Neuronal stem cell (in vitro differentiated cells): ENCODE measurements at regions not wholly inside any gene's neighbourhood (a gene's known extent, or its start where the extent isn't known, plus 50 kb on each side); places are given as distances from the start of the nearest gene placed in this dataset.
A peak's percentile ranks its signal among the peaks of the same experiment; 100 is the strongest.

Source experiments
- DNase-seq: peaks from one replicate; pipeline ENCODE4 v3.0.0-alpha.2; 2013; ENCODE audit warnings: low spot score
- H2AFZ ChIP-seq: one replicate; pipeline ENCODE4 v1.6.1; 2013; ENCODE audit warnings: mild to moderate bottlenecking, low read length, inconsistent platforms
- H2AK5ac ChIP-seq: 2 replicates; pipeline ENCODE4 v1.6.1; 2013; ENCODE audit warnings: low read depth, mild to moderate bottlenecking, inconsistent platforms, low read length, moderate library complexity, mixed read lengths
- H2BK120ac ChIP-seq: 2 replicates; pipeline ENCODE4 v1.6.1; 2013; ENCODE audit warnings: low read depth, mild to moderate bottlenecking, inconsistent platforms, low read length, moderate library complexity, mixed read lengths
- H2BK12ac ChIP-seq: one replicate; pipeline ENCODE4 v1.6.1; 2013; ENCODE audit warnings: low read length, inconsistent platforms
- H2BK15ac ChIP-seq: 2 replicates; pipeline ENCODE4 v1.6.1; 2013; ENCODE audit warnings: mild to moderate bottlenecking, low read length, inconsistent platforms, mixed read lengths
- H2BK5ac ChIP-seq: one replicate; pipeline ENCODE4 v1.6.1; 2013; ENCODE audit warnings: inconsistent platforms, mild to moderate bottlenecking, low read length, moderate library complexity
- H3K14ac ChIP-seq: one replicate; pipeline ENCODE4 v1.6.1; 2013; ENCODE audit warnings: low read length, inconsistent platforms
- H3K18ac ChIP-seq: 2 replicates; pipeline ENCODE4 v1.6.1; 2013; ENCODE audit warnings: low read length, inconsistent platforms
- H3K23ac ChIP-seq: 2 replicates; pipeline ENCODE4 v1.6.1; 2013; ENCODE audit warnings: low read depth, mild to moderate bottlenecking, mixed read lengths, low read length, inconsistent platforms; ENCODE audit not compliant: poor library complexity
- H3K27ac ChIP-seq: replicated peaks from 3 replicates; pipeline ENCODE4 v1.5.1; 2013; ENCODE audit warnings: low read length, inconsistent platforms
- H3K27me3 ChIP-seq, 3 experiments: 2 replicates each; pipeline ENCODE4 v1.6.1; 2013; ENCODE audit warnings: low read length in 3 of 3, mild to moderate bottlenecking in 2 of 3, inconsistent platforms in 1 of 3, low read depth in 1 of 3, mixed read lengths in 1 of 3, moderate library complexity in 1 of 3; ENCODE audit not compliant: control insufficient read depth in 3 of 3, insufficient read depth in 3 of 3
- H3K36me3 ChIP-seq, 2 donors: replicated peaks in 1 of 2; 2 replicates each; pipeline ENCODE4 v1.6.1; 2013; ENCODE audit warnings: low read length in 2 of 2; ENCODE audit not compliant: control insufficient read depth in 2 of 2, insufficient read depth in 2 of 2
- H3K4ac ChIP-seq: 2 replicates; pipeline ENCODE4 v1.6.1; 2013; ENCODE audit warnings: inconsistent platforms, mild to moderate bottlenecking, low read length, moderate library complexity
- H3K4me1 ChIP-seq, 2 donors: 1 replicate in 1 of 2; 2 replicates in 1 of 2; pipeline ENCODE4 v1.6.1; 2013; ENCODE audit warnings: low read length in 2 of 2, low read depth in 1 of 2; ENCODE audit not compliant: control insufficient read depth in 2 of 2, insufficient read depth in 1 of 2
- H3K4me2 ChIP-seq: one replicate; pipeline ENCODE4 v1.6.1; 2013; ENCODE audit warnings: mild to moderate bottlenecking, low read length, inconsistent platforms; ENCODE audit not compliant: insufficient read depth, poor library complexity, severe bottlenecking
- H3K4me3 ChIP-seq, 2 donors: 2 replicates each; pipeline ENCODE4 v1.5.1; 2013; ENCODE audit warnings: low read length in 2 of 2, mild to moderate bottlenecking in 2 of 2, inconsistent platforms in 1 of 2, moderate library complexity in 1 of 2
- H3K79me1 ChIP-seq: one replicate; pipeline ENCODE4 v1.6.1; 2013; ENCODE audit warnings: low read depth, mild to moderate bottlenecking, inconsistent platforms, low read length, moderate library complexity
- H3K9ac ChIP-seq: one replicate; pipeline ENCODE4 v1.6.1; 2013; ENCODE audit warnings: mild to moderate bottlenecking, low read depth, low read length, inconsistent platforms; ENCODE audit not compliant: poor library complexity
- H3K9me3 ChIP-seq, 2 donors: replicated peaks in 1 of 2; 2 replicates each; pipeline versions ENCODE3 to v1.6.1; 2013; ENCODE audit warnings: low read length in 2 of 2, mild to moderate bottlenecking in 2 of 2, inconsistent platforms in 1 of 2, low read depth in 1 of 2, mixed read lengths in 1 of 2, moderate library complexity in 1 of 2; ENCODE audit not compliant: control insufficient read depth in 2 of 2, insufficient read depth in 1 of 2
- H4K8ac ChIP-seq: one replicate; pipeline ENCODE4 v1.6.1; 2013; ENCODE audit warnings: low read depth, mild to moderate bottlenecking, inconsistent platforms, low read length, moderate library complexity
- H4K91ac ChIP-seq: one replicate; pipeline ENCODE4 v1.6.1; 2013; ENCODE audit warnings: low read length, low read depth, mild to moderate bottlenecking, inconsistent platforms; ENCODE audit not compliant: poor library complexity
- WGBS, 2 donors: extraction: QIAGEN DNeasy Blood & Tissue Kit; methylation state at CpG; one replicate each; pipeline ENCODE4 v1.1.7; 2013; ENCODE audit warnings: missing lambda C conversion rate in 2 of 2, mixed read lengths in 1 of 2; ENCODE audit not compliant: insufficient read length in 2 of 2, insufficient replicate concordance in 1 of 2; ENCODE audit errors: extremely low coverage in 2 of 2; 5-methylcytosine and 5-hydroxymethylcytosine counted together

DNA sequence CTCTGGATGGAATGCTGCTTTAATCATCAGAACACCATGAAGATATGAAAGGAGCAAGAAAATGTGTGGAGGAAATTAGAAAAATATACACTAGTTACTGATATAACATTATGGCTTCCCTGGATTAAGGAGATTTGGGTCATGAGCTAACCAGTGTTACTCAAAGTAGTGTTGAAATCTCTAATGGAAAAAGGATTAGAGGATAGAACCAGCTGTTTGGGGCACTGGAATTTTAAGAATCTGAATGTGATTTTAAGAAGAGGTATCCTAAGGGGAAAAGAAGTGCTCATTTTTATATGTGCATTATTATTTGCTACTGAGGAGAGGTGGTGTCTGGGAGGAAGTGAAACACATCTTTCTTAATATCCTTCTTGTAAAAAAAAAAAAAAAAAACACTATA lies 164.1 kb upstream of the PPARGC1A start:
- no peak for DNase-seq
- Histone ChIP-seq H2AFZ (no peak overlapping the region), H3K79me1 (no peaks in the 10 kb centered on the region), H2BK12ac (no peak overlapping the region), H2BK5ac (no peak overlapping the region), H3K14ac (no peak overlapping the region), H4K91ac (no peak overlapping the region), H3K4me1 (no peaks in the 10 kb centered on the region), H3K9me3 (no peaks in the 10 kb centered on the region), H3K4me3 (no peak overlapping the region), H2BK120ac (no peak overlapping the region), H2AK5ac (no peak overlapping the region), H3K4ac (no peak overlapping the region), H3K9ac (no peak overlapping the region), H3K36me3 (no peaks in the 10 kb centered on the region), H4K8ac (no peak overlapping the region), H2BK15ac (no peak overlapping the region), H3K4me2 (no peak overlapping the region), H3K18ac (no peak overlapping the region), H3K27me3 (no peaks in the 10 kb centered on the region), H3K27ac (no peak overlapping the region), H3K23ac (no peak overlapping the region)

DNA sequence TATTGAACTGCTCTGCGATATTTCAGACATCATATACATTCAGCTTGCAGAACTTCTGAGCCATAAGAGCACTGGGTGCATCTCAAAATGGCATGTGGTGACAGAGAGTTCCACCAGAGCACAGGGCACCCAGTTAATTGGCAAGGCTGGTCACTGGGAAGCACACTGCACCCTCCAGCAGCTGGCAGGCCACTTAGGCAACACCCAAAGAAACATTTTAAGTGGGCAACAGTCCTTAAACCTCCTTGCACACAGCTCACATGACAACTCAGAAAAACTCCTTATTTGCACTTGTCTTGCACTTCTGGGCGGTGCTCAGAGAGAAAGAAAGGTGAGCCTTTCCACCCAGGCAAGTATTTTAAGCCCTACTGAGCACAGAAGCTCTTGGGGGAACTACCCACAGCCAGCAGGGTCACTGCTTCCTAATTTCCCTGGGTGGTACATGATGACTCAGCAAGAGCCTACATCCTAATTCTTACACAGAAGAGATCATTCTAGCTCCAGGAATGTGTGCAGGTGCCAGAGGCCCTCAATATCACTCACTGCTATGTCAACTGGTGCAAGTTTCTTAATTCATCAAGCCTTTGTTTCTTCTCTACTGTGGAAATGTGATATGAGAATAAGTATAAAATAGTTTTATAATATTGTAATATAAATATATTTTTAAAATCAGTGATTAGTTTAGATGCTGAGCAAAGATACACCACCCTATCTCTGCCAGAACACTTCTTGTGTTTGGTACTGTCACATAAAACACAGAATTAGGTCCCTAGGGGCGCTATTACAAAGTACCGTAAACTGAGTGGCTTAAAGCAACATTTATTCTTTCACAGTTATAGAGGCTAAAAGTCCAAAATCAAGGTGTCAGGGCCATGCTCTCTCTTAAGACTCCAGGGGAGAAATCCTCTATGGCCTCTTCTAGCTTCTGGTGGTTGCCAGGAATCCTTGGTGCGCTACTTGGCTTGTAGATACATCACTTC lies 155.1 kb upstream of the PPARGC1A start:
- no peaks in the 10 kb centered on the region for H3K9me3 ChIP-seq
- WGBS, 2 donors, result no CpG with 5 or more reads among the region's 5 CpGs
- no peak overlapping the region for H3K14ac ChIP-seq
- no peak overlapping the region for H2BK120ac ChIP-seq
- H3K4me2 ChIP-seq, result no peak overlapping the region
- no peak overlapping the region for H2BK5ac ChIP-seq
- no peaks in the 10 kb centered on the region for H3K79me1 ChIP-seq
- no peak overlapping the region for H4K91ac ChIP-seq
- H3K9ac ChIP-seq, result no peak overlapping the region
- peak overlapping the region; percentile 52 for H2AFZ ChIP-seq
- H2BK15ac ChIP-seq, result no peak overlapping the region
- no peak overlapping the region for H3K27ac ChIP-seq
- no peak for DNase-seq
- no peak overlapping the region for H3K4me3 ChIP-seq
- no peaks in the 10 kb centered on the region for H3K36me3 ChIP-seq
- H3K27me3 ChIP-seq, result no peaks in the 10 kb centered on the region
- H3K18ac ChIP-seq, result no peak overlapping the region
- no peak overlapping the region for H4K8ac ChIP-seq
- no peak overlapping the region for H3K23ac ChIP-seq
- H2BK12ac ChIP-seq, result no peak overlapping the region
- no peak overlapping the region for H2AK5ac ChIP-seq
- H3K4me1 ChIP-seq, result peaks cover 0 to 2% of the 10 kb centered on the region in 2 donors
- H3K4ac ChIP-seq, result no peak overlapping the region

DNA sequence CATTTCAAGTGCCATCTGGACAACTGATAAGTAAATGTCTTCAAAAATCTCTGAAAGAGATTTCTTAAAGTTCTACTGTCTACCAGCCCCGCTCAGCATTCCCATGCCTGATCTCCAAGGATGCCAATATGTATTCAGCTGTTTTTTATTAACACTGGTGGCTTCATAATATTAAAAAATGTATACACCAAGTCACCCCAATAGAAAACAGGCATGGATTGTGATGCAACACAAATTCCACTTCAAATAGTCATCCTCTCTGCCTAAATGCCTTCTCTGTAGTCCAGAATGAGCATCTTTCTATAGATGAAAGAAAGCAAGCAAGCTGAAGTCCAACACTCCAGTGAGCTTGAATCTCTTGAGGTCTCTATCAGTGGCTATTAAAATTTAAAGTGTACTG lies 152.2 kb upstream of the PPARGC1A start:
- no peak overlapping the region for H2BK120ac ChIP-seq
- no peak overlapping the region for H2BK5ac ChIP-seq
- no peak overlapping the region for H3K18ac ChIP-seq
- H3K9me3 ChIP-seq, result no peaks in the 10 kb centered on the region
- WGBS, 2 donors, result no CpG with 5 or more reads among the region's 1 CpG
- no peak overlapping the region for H2BK15ac ChIP-seq
- H3K4me3 ChIP-seq, result no peak overlapping the region
- no peaks in the 10 kb centered on the region for H3K79me1 ChIP-seq
- no peak overlapping the region for H4K8ac ChIP-seq
- H2BK12ac ChIP-seq, result no peak overlapping the region
- no peak overlapping the region for H3K9ac ChIP-seq
- no peak overlapping the region for H3K23ac ChIP-seq
- no peak for DNase-seq
- H2AFZ ChIP-seq, result no peak overlapping the region
- no peaks in the 10 kb centered on the region for H3K27me3 ChIP-seq
- no peak overlapping the region for H3K4ac ChIP-seq
- no peaks in the 10 kb centered on the region for H3K36me3 ChIP-seq
- no peak overlapping the region for H3K14ac ChIP-seq
- H3K4me1 ChIP-seq, result peaks cover 0 to 2% of the 10 kb centered on the region in 2 donors
- no peak overlapping the region for H3K27ac ChIP-seq
- no peak overlapping the region for H2AK5ac ChIP-seq
- no peak overlapping the region for H3K4me2 ChIP-seq
- H4K91ac ChIP-seq, result no peak overlapping the region

DNA sequence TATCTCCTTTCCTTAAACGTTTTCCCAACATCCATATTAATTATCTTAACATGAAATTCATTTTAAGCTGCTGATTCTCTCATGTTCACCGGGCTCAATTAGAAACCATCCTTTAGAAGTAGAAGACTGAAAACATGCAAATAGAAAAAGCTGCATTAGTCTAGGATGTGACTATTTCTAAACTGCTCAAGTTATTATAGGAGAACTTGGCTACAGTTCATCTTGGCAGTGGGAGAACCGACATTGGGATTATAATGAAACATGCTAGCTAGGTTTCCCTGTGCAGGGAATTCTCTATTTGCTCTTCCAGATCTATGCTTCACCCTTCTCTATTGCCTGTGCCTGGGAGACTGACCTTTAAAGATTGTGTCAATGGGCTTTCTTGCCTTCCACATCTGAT lies 151.0 kb upstream of the PPARGC1A start:
- H3K36me3 ChIP-seq, result no peaks in the 10 kb centered on the region
- H3K27me3 ChIP-seq, result no peaks in the 10 kb centered on the region
- no peak overlapping the region for H2BK5ac ChIP-seq
- no peaks in the 10 kb centered on the region for H3K79me1 ChIP-seq
- no peak overlapping the region for H3K14ac ChIP-seq
- H3K4me3 ChIP-seq, result no peak overlapping the region
- no peak overlapping the region for H3K4me2 ChIP-seq
- H2AK5ac ChIP-seq, result no peak overlapping the region
- no peak overlapping the region for H3K9ac ChIP-seq
- no peak overlapping the region for H3K23ac ChIP-seq
- peaks cover 0 to 2% of the 10 kb centered on the region in 2 donors for H3K4me1 ChIP-seq
- H3K18ac ChIP-seq, result no peak overlapping the region
- no peak overlapping the region for H2BK12ac ChIP-seq
- no peak overlapping the region for H2BK120ac ChIP-seq
- H3K9me3 ChIP-seq, result no peaks in the 10 kb centered on the region
- H4K91ac ChIP-seq, result no peak overlapping the region
- 100% methylated on average over 1 of the region's 3 CpGs for WGBS, 2 donors
- H2AFZ ChIP-seq, result no peak overlapping the region
- no peak overlapping the region for H4K8ac ChIP-seq
- DNase-seq, result no peak
- no peak overlapping the region for H3K27ac ChIP-seq
- H2BK15ac ChIP-seq, result no peak overlapping the region
- no peak overlapping the region for H3K4ac ChIP-seq
